ENCODE measurements at regions not wholly inside any gene's neighbourhood (a gene's known extent, or its start where the extent isn't known, plus 50 kb on each side); places are given as distances from the start of the nearest gene placed in this dataset.
"Not testable (repeated sequence)": the region's sequence is repeated elsewhere in the genome, so short reads cannot be mapped to it uniquely, and the experiment has no call there.

GRCh38 chr7:118429141-118429540, 204.6 kb downstream of the ANKRD7 start:
- Mint-ChIP-seq H3K36me3 (no peaks in the 10 kb centered on the region), H3K9me3 (peaks cover 0 to 8% (median 3%) of the 10 kb centered on the region in 5 donors), H3K4me1 (no peaks in the 10 kb centered on the region), H3K27me3 (no peaks in the 10 kb centered on the region), H3K27ac (no peak overlapping the region), H3K4me3 (no peak overlapping the region)
- CTCF ChIA-PET, result no interaction called here
- DNase-seq, result no peak
- Histone ChIP-seq H3K36me3 (ENCODE audit: insufficient read depth, low read length) (no peaks in the 10 kb centered on the region), H3K4me3 (ENCODE audit: low read length) (no peak overlapping the region), H3K27ac (ENCODE audit: low read depth, low read length) (no peak overlapping the region), H3K4me1 (ENCODE audit: insufficient read depth, low read length) (no peaks in the 10 kb centered on the region), H3K27me3 (ENCODE audit: insufficient read depth, low read length, poor library complexity, severe bottlenecking) (no peaks in the 10 kb centered on the region), H3K9me3 (ENCODE audit: low read length) (no peaks in the 10 kb centered on the region)
- POLR2A ChIA-PET, result no interaction called here

GRCh38 chr7:118436663-118437062, 212.2 kb downstream of the ANKRD7 start:
- POLR2A ChIA-PET, result no interaction called here
- H3K4me3 ChIP-seq (ENCODE audit: low read length), result no peak overlapping the region
- Mint-ChIP-seq H3K27ac (no peak overlapping the region), H3K4me1 (no peaks in the 10 kb centered on the region), H3K9me3 (peaks cover 2 to 24% (median 8%) of the 10 kb centered on the region in 5 donors), H3K36me3 (no peaks in the 10 kb centered on the region), H3K27me3 (no peaks in the 10 kb centered on the region), H3K4me3 (no peak overlapping the region)
- H3K4me1 ChIP-seq (ENCODE audit: insufficient read depth, low read length), result no peaks in the 10 kb centered on the region
- no peaks in the 10 kb centered on the region for H3K36me3 ChIP-seq (ENCODE audit: insufficient read depth, low read length)
- DNase-seq, result no peak
- no peaks in the 10 kb centered on the region for H3K27me3 ChIP-seq (ENCODE audit: insufficient read depth, low read length, poor library complexity, severe bottlenecking)
- H3K9me3 ChIP-seq (ENCODE audit: low read length), result no peaks in the 10 kb centered on the region
- no peak overlapping the region for H3K27ac ChIP-seq (ENCODE audit: low read depth, low read length)
- CTCF ChIA-PET, result no interaction called here

DNA sequence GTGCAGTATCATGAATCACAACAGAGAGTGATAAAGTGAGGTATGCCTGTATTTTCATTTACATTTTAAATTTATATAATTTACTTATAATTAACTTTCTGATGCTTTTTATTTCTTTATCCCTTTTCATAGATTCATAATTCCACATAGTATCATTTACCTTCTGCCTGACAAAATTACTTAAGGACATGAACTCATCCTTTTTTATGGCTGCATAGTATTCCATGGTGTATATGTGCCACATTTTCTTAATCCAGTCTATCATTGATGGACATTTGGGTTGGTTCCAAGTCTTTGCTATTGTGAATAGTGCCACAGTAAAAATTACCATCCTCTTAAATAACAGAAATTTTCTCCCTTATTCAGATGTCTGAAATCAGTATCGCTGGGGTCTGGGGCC, 224.5 kb downstream of the ANKRD7 start:
- CTCF ChIA-PET; H3K27me3 Mint-ChIP-seq; H3K36me3 ChIP-seq (ENCODE audit: insufficient read depth, low read length); H3K9me3 Mint-ChIP-seq; DNase-seq; H3K27ac ChIP-seq (ENCODE audit: low read depth, low read length); H3K4me1 Mint-ChIP-seq; H3K27me3 ChIP-seq (ENCODE audit: insufficient read depth, low read length, poor library complexity, severe bottlenecking); H3K9me3 ChIP-seq (ENCODE audit: low read length); H3K4me3 Mint-ChIP-seq; H3K36me3 Mint-ChIP-seq; POLR2A ChIA-PET; H3K4me1 ChIP-seq (ENCODE audit: insufficient read depth, low read length); H3K27ac Mint-ChIP-seq; H3K4me3 ChIP-seq (ENCODE audit: low read length): not testable (repeated sequence)

DNA sequence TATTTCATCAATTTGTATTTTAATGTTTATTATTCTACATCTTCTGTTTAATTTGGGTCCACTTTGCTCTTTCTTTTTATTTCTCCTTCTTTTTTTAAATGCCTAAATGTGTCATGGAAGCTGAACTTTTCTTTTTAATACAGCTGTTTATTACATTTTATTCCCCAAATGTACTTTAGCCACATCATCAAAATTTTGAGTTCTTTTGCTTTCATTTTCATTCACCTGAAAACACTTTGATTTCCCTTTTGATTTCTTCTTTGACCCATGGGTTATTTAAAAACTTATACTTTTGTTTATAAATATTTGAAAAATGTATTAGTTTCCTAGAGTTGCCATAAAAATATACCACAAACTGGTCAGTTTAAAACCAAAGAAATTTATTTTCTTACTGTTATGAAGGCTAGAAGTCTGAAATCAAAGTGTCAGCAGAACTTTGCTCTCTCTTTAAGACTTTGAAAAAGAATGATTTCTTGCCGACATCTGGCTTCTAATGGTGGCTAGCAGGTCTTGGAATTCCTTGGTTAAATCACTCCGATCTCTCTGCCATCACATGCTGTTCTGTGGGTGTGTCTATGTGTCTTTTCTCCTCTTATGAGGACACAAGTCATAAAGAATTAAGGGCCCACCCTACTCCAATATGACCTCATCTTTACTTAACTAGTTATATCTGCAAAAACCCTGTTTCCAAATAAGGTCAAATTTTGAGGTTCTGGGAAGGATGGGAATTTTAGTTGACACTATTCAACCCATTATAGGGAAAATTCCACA, 225.5 kb downstream of the ANKRD7 start:
- no peaks in the 10 kb centered on the region for H3K27me3 ChIP-seq (ENCODE audit: insufficient read depth, low read length, poor library complexity, severe bottlenecking)
- no peaks in the 10 kb centered on the region for H3K4me1 ChIP-seq (ENCODE audit: insufficient read depth, low read length)
- Mint-ChIP-seq H3K27ac (no peak overlapping the region), H3K36me3 (no peaks in the 10 kb centered on the region), H3K4me3 (no peak overlapping the region), H3K27me3 (no peaks in the 10 kb centered on the region), H3K4me1 (no peaks in the 10 kb centered on the region), H3K9me3 (peaks cover 0 to 4% (median 2%) of the 10 kb centered on the region in 5 donors)
- H3K9me3 ChIP-seq (ENCODE audit: low read length), result no peaks in the 10 kb centered on the region
- ChIA-PET POLR2A (no interaction called here), CTCF (no interaction called here)
- DNase-seq, result no peak
- H3K36me3 ChIP-seq (ENCODE audit: insufficient read depth, low read length), result no peaks in the 10 kb centered on the region
- no peak overlapping the region for H3K4me3 ChIP-seq (ENCODE audit: low read length)
- no peak overlapping the region for H3K27ac ChIP-seq (ENCODE audit: low read depth, low read length)

- Mint-ChIP-seq H3K27ac (no peak overlapping the region), H3K4me3 (no peak overlapping the region), H3K36me3 (no peaks in the 10 kb centered on the region)
Measured at GRCh38 chr7:118452128-118452527, 227.6 kb downstream of the ANKRD7 start.

DNA sequence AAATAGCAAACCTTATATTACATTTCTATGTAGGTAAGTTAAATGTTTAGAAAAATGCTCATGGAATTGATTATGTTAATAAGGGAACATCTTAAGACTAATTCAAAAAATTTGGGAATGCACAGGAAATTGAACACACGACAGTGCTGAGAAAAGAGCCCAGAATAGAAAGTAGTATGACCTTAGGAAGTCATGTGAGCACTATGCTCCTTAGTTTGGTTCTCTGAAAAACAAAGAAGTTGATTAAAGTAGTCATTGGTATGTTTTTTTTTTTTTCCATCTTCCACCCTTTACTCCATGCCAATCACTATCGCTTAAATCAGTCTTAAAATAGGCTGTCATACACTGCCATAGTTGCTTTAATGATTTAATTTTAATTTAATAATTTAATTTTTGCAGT, 242.9 kb downstream of the ANKRD7 start:
- DNase-seq, result no peak
- no peaks in the 10 kb centered on the region for H3K4me1 Mint-ChIP-seq

More at GRCh38 chr7:118452128-118452527, 227.6 kb downstream of the ANKRD7 start:
- ChIA-PET CTCF (no interaction called here), POLR2A (no interaction called here)
- Histone ChIP-seq H3K27ac (ENCODE audit: low read depth, low read length) (no peak overlapping the region), H3K4me1 (ENCODE audit: insufficient read depth, low read length) (no peaks in the 10 kb centered on the region), H3K27me3 (ENCODE audit: insufficient read depth, low read length, poor library complexity, severe bottlenecking) (no peaks in the 10 kb centered on the region), H3K4me3 (ENCODE audit: low read length) (no peak overlapping the region), H3K9me3 (ENCODE audit: low read length) (no peaks in the 10 kb centered on the region), H3K36me3 (ENCODE audit: insufficient read depth, low read length) (no peaks in the 10 kb centered on the region)
- Mint-ChIP-seq H3K4me1 (no peaks in the 10 kb centered on the region), H3K9me3 (peaks cover 0 to 4% (median 3%) of the 10 kb centered on the region in 5 donors), H3K27me3 (no peaks in the 10 kb centered on the region)
- DNase-seq, result no peak

GRCh38 chr7:118472581-118472980, 248.1 kb downstream of the ANKRD7 start:
- Mint-ChIP-seq H3K27ac (no peak overlapping the region), H3K4me1 (no peaks in the 10 kb centered on the region), H3K4me3 (no peak overlapping the region), H3K27me3 (no peaks in the 10 kb centered on the region), H3K9me3 (peaks cover 0 to 9% (median 0%) of the 10 kb centered on the region in 5 donors), H3K36me3 (no peaks in the 10 kb centered on the region)
- POLR2A ChIA-PET, result no interaction called here
- H3K27me3 ChIP-seq (ENCODE audit: insufficient read depth, low read length, poor library complexity, severe bottlenecking), result no peaks in the 10 kb centered on the region
- DNase-seq, result no peak
- H3K4me3 ChIP-seq (ENCODE audit: low read length), result no peak overlapping the region
- no peak overlapping the region for H3K27ac ChIP-seq (ENCODE audit: low read depth, low read length)
- no peaks in the 10 kb centered on the region for H3K9me3 ChIP-seq (ENCODE audit: low read length)
- H3K36me3 ChIP-seq (ENCODE audit: insufficient read depth, low read length), result no peaks in the 10 kb centered on the region
- H3K4me1 ChIP-seq (ENCODE audit: insufficient read depth, low read length), result no peaks in the 10 kb centered on the region
- CTCF ChIA-PET, result no interaction called here

More for the DNA sequence above, 242.9 kb downstream of the ANKRD7 start:
- H3K27ac ChIP-seq (ENCODE audit: low read depth, low read length), result no peak overlapping the region
- Mint-ChIP-seq H3K9me3 (peaks cover 0 to 4% (median 2%) of the 10 kb centered on the region in 5 donors), H3K4me3 (no peak overlapping the region), H3K36me3 (no peaks in the 10 kb centered on the region), H3K27ac (no peak overlapping the region), H3K27me3 (no peaks in the 10 kb centered on the region)
- no peak overlapping the region for H3K4me3 ChIP-seq (ENCODE audit: low read length)
- H3K9me3 ChIP-seq (ENCODE audit: low read length), result no peaks in the 10 kb centered on the region
- no peaks in the 10 kb centered on the region for H3K27me3 ChIP-seq (ENCODE audit: insufficient read depth, low read length, poor library complexity, severe bottlenecking)
- POLR2A ChIA-PET, result no interaction called here
- H3K4me1 ChIP-seq (ENCODE audit: insufficient read depth, low read length), result no peaks in the 10 kb centered on the region
- CTCF ChIA-PET, result no interaction called here
- H3K36me3 ChIP-seq (ENCODE audit: insufficient read depth, low read length), result no peaks in the 10 kb centered on the region

DNA sequence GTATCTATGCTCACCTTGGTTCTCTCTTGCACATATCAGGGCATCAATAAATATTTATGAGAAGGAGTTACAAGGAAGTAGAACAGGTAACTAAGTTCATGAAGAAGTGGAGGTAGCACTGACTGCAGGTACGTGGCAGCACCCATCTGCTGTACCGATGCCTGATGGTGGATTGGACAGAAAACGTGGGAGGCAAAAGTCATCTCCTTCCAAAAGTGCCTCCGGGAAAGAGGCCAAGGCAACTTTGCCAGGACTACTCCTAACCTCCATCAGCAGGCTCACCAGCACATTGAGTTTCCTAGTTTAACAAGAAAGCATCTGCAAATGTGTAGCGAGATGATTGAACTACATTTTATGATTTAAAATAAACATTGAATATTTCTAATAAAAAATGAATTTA, 248.8 kb downstream of the ANKRD7 start:
- no peaks in the 10 kb centered on the region for H3K9me3 ChIP-seq (ENCODE audit: low read length)
- ChIA-PET CTCF (no interaction called here), POLR2A (no interaction called here)
- Mint-ChIP-seq H3K4me3 (no peak overlapping the region), H3K4me1 (no peaks in the 10 kb centered on the region), H3K27me3 (no peaks in the 10 kb centered on the region), H3K27ac (no peak overlapping the region), H3K36me3 (no peaks in the 10 kb centered on the region), H3K9me3 (peaks cover 0 to 12% (median 0%) of the 10 kb centered on the region in 5 donors)
- no peak overlapping the region for H3K4me3 ChIP-seq (ENCODE audit: low read length)
- DNase-seq, result no peak
- H3K36me3 ChIP-seq (ENCODE audit: insufficient read depth, low read length), result no peaks in the 10 kb centered on the region
- no peaks in the 10 kb centered on the region for H3K4me1 ChIP-seq (ENCODE audit: insufficient read depth, low read length)
- no peak overlapping the region for H3K27ac ChIP-seq (ENCODE audit: low read depth, low read length)
- no peaks in the 10 kb centered on the region for H3K27me3 ChIP-seq (ENCODE audit: insufficient read depth, low read length, poor library complexity, severe bottlenecking)

Data from CD8-positive, alpha-beta memory T cell (primary cell).